HG02852 (cell line): ENCODE measurements at regions not wholly inside any gene's neighbourhood (a gene's known extent, or its start where the extent isn't known, plus 50 kb on each side); places are given as distances from the start of the nearest gene placed in this dataset.
"Not testable (repeated sequence)": the region's sequence is repeated elsewhere in the genome, so short reads cannot be mapped to it uniquely, and the experiment has no call there.

Experiments used
- ATAC-seq: cut with Tn5 transposase; IDR thresholded peaks from one replicate; pipeline ENCODE4 v1.9.1; 2021; ENCODE audit warnings: mild to moderate bottlenecking, moderate library complexity; ENCODE audit not compliant: unreplicated experiment

GRCh38 chr21:28160378-28160777, 832.3 kb downstream of the LTN1 start:
- ATAC-seq = no peak

GRCh38 chr21:28159396-28159795, 833.3 kb downstream of the LTN1 start:
- no peak for ATAC-seq

- ATAC-seq = no peak
Measured at GRCh38 chr21:28156590-28156989, 836.1 kb downstream of the LTN1 start.

- ATAC-seq = no peak
Measured at GRCh38 chr21:28154121-28154520, 838.6 kb downstream of the LTN1 start.

GRCh38 chr21:28152732-28153131, 839.9 kb downstream of the LTN1 start:
- ATAC-seq = no peak

- no peak for ATAC-seq
Measured at GRCh38 chr21:28151758-28152157, 840.9 kb downstream of the LTN1 start.

- ATAC-seq = no peak
Measured at GRCh38 chr21:28150778-28151177, 841.9 kb downstream of the LTN1 start.

GRCh38 chr21:28148400-28149064, 844.1 kb downstream of the LTN1 start:
- ATAC-seq = no peak

- ATAC-seq = no peak
Measured at GRCh38 chr21:28144653-28145052, 848.0 kb downstream of the LTN1 start.

- no peak for ATAC-seq
Measured at GRCh38 chr21:28144089-28144488, 848.6 kb downstream of the LTN1 start.

- no peak for ATAC-seq
Measured at GRCh38 chr21:28142697-28143096, 850.0 kb downstream of the LTN1 start.

- no peak for ATAC-seq
Measured at GRCh38 chr21:28138272-28138671, 854.4 kb downstream of the LTN1 start.

GRCh38 chr21:28136656-28137255, 855.9 kb downstream of the LTN1 start:
- ATAC-seq = no peak

GRCh38 chr21:28135646-28136045, 857.0 kb downstream of the LTN1 start:
- no peak for ATAC-seq

GRCh38 chr21:28133116-28133515, 859.6 kb downstream of the LTN1 start:
- ATAC-seq = no peak

GRCh38 chr21:28132713-28133112, 860.0 kb downstream of the LTN1 start:
- ATAC-seq = no peak

GRCh38 chr21:28127175-28127785, 865.4 kb downstream of the LTN1 start:
- ATAC-seq = no peak

GRCh38 chr21:28126521-28127174, 866.0 kb downstream of the LTN1 start:
- no peak for ATAC-seq

- no peak for ATAC-seq
Measured at GRCh38 chr21:28124541-28124940, 868.1 kb downstream of the LTN1 start.

- no peak for ATAC-seq
Measured at GRCh38 chr21:28118570-28118969, 874.1 kb downstream of the LTN1 start.

GRCh38 chr21:28114986-28115385, 877.7 kb downstream of the LTN1 start:
- not testable (repeated sequence) for ATAC-seq

GRCh38 chr21:28113718-28114117, 879.0 kb downstream of the LTN1 start:
- no peak for ATAC-seq
